PC-3 (cell line): ENCODE measurements at regions not wholly inside any gene's neighbourhood (a gene's known extent, or its start where the extent isn't known, plus 50 kb on each side); places are given as distances from the start of the nearest gene placed in this dataset.

Experiments
- ATAC-seq: fragments of 200-7000 bp; cut with Tn5 transposase; 2 replicates; pipeline ENCODE4 v1.9.1; 2020; ENCODE audit warnings: mild to moderate bottlenecking, moderate library complexity
- BruUV-seq: library from RNA; stranded (reverse); fragments of 400-500 nt; replicated peaks from 2 replicates; lab custom pipeline; 2021; lab: Mats Ljungman, UMichigan
- CTCF ChIA-PET: fragments of 300-600 bp; sonication (Branson Sonifier 250); formaldehyde crosslinking; loops from one replicate; lab custom pipeline; 2022; ENCODE audit warnings: antibody characterized with exemption; lab: Charles Lee
- POLR2A ChIA-PET: fragments of 300-600 bp; sonication (Branson Sonifier 250); formaldehyde crosslinking; loops from one replicate; lab custom pipeline; 2022; ENCODE audit warnings: antibody characterized with exemption; ENCODE audit not compliant: unreplicated experiment; lab: Charles Lee
- DNase-seq: peaks from one replicate; pipeline ENCODE4 v3.0.0-alpha.2; 2015
- H2AFZ ChIP-seq: fragments of 300-600 bp; sonication (generic); 2 replicates; pipeline ENCODE4 v1.6.0; 2016; ENCODE audit warnings: antibody characterized with exemption, low read length
- H3F3A ChIP-seq: fragments of 300-600 bp; sonication (generic); one replicate; pipeline ENCODE4 v1.6.0; 2017; ENCODE audit warnings: antibody characterized with exemption, low read length, control low read depth, mild to moderate bottlenecking; ENCODE audit not compliant: unreplicated experiment
- H3K27ac ChIP-seq: fragments of 300-600 bp; sonication (generic); 2 replicates; pipeline ENCODE4 v1.5.1; 2016; ENCODE audit warnings: mild to moderate bottlenecking, low read length
- H3K27me3 ChIP-seq: fragments of 300-600 bp; sonication (generic); 2 replicates; pipeline ENCODE4 v1.6.1; 2016; ENCODE audit warnings: low read length, mixed read lengths
- H3K36me3 ChIP-seq: fragments of 300-600 bp; sonication (generic); 2 replicates; pipeline ENCODE4 v1.6.1; 2016; ENCODE audit warnings: low read depth, mixed run types, low read length, mixed read lengths
- H3K4me1 ChIP-seq: fragments of 300-600 bp; sonication (generic); 2 replicates; pipeline ENCODE4 v1.5.1; 2016; ENCODE audit warnings: low read length; ENCODE audit not compliant: insufficient read depth
- H3K4me2 ChIP-seq: fragments of 300-600 bp; sonication (generic); 2 replicates; pipeline ENCODE4 v1.6.0; 2016; ENCODE audit warnings: low read length
- H3K4me3 ChIP-seq: fragments of 300-600 bp; sonication (generic); 2 replicates; pipeline ENCODE4 v1.5.1; 2016; ENCODE audit warnings: mild to moderate bottlenecking, low read length, mixed read lengths
- H3K79me2 ChIP-seq: fragments of 300-600 bp; sonication (generic); 2 replicates; pipeline ENCODE4 v1.6.1; 2017; ENCODE audit warnings: low read length, mixed read lengths
- H3K9ac ChIP-seq: fragments of 300-600 bp; sonication (generic); 2 replicates; pipeline ENCODE4 v1.6.0; 2016; ENCODE audit warnings: mild to moderate bottlenecking, low read length
- H3K9me2 ChIP-seq: fragments of 300-600 bp; sonication (generic); replicated peaks from 2 replicates; pipeline ENCODE4 v1.6.1; 2016; ENCODE audit warnings: mixed run types, low read length, mixed read lengths
- H3K9me3 ChIP-seq: fragments of 300-600 bp; sonication (generic); 2 replicates; pipeline ENCODE4 v1.6.1; 2016; ENCODE audit warnings: low read length, mixed read lengths
- H4K20me1 ChIP-seq: fragments of 300-600 bp; sonication (generic); 2 replicates; pipeline ENCODE4 v1.6.1; 2016; ENCODE audit warnings: low read length, mixed read lengths
- CTCF ChIP-seq: fragments of 300-600 bp; sonication (generic); conservative IDR thresholded peaks from 2 replicates; pipeline ENCODE4 v1.5.1; 2017; ENCODE audit warnings: antibody characterized with exemption, low read depth, mild to moderate bottlenecking, low read length
- EZH2 ChIP-seq: fragments of 300-600 bp; sonication (generic); IDR thresholded peaks from one replicate; pipeline ENCODE4 v1.6.1; 2017; ENCODE audit warnings: antibody characterized with exemption, mild to moderate bottlenecking, low read length; ENCODE audit not compliant: unreplicated experiment
- EZH2phosphoT487 ChIP-seq: fragments of 300-600 bp; sonication (generic); IDR thresholded peaks from 2 replicates; pipeline ENCODE4 v1.6.1; 2018; ENCODE audit warnings: mild to moderate bottlenecking, antibody characterized with exemption, low read length, borderline replicate concordance
- intact Hi-C: fragments of 100-400 bp; cut with micrococcal nuclease; formaldehyde crosslinking; loops from 2 replicates; pipeline ENCODE4 v1.9.0; 2023

- no peaks in the 10 kb centered on the region for H3K36me3 ChIP-seq
- ChIA-PET POLR2A (no interaction called here), CTCF (no interaction called here)
- H3K27me3 ChIP-seq, result no peaks in the 10 kb centered on the region
- no peaks in the 10 kb centered on the region for H3K79me2 ChIP-seq
- H3K9me3 ChIP-seq, result no peaks in the 10 kb centered on the region
- BruUV-seq, result no TSS peak
- TF ChIP-seq CTCF (no peak), EZH2phosphoT487 (no peak), EZH2 (no peak)
- H3K4me3 ChIP-seq, result no peak overlapping the region
- DNase-seq, result no peak
- H3K9ac ChIP-seq, result no peak overlapping the region
- H3K4me1 ChIP-seq, result no peaks in the 10 kb centered on the region
- no peak for ATAC-seq
- H3K27ac ChIP-seq, result no peak overlapping the region
- H3K9me2 ChIP-seq, result no peaks in the 10 kb centered on the region
- H3F3A ChIP-seq, result no peaks in the 10 kb centered on the region
- H4K20me1 ChIP-seq, result no peaks in the 10 kb centered on the region
- intact Hi-C loops, result no loop called here
- H3K4me2 ChIP-seq, result no peak overlapping the region
- no peak overlapping the region for H2AFZ ChIP-seq
Observed at GRCh38 chr19:31074199-31075125, 274.8 kb downstream of the TSHZ3 start.

GRCh38 chr19:31073485-31074198 is 275.6 kb downstream of the TSHZ3 start:
- ATAC-seq (no peak), DNase-seq (no peak)
- no peaks in the 10 kb centered on the region for H3K4me1 ChIP-seq
- ChIA-PET CTCF (no interaction called here), POLR2A (no interaction called here)
- no peaks in the 10 kb centered on the region for H3K36me3 ChIP-seq
- no peaks in the 10 kb centered on the region for H4K20me1 ChIP-seq
- TF ChIP-seq EZH2, result no peak
- TF ChIP-seq CTCF, result no peak
- no peak for TF ChIP-seq EZH2phosphoT487
- BruUV-seq, result no TSS peak
- H3K27ac ChIP-seq, result no peak overlapping the region
- H3F3A ChIP-seq, result no peaks in the 10 kb centered on the region
- no peak overlapping the region for H3K9ac ChIP-seq
- no peak overlapping the region for H3K4me3 ChIP-seq
- H3K27me3 ChIP-seq, result no peaks in the 10 kb centered on the region
- no peaks in the 10 kb centered on the region for H3K9me3 ChIP-seq
- no peaks in the 10 kb centered on the region for H3K79me2 ChIP-seq
- intact Hi-C loops, result no loop called here
- H2AFZ ChIP-seq, result no peak overlapping the region
- H3K9me2 ChIP-seq, result no peaks in the 10 kb centered on the region
- no peak overlapping the region for H3K4me2 ChIP-seq
